NCI-H226 (cell line): ENCODE measurements at regions not wholly inside any gene's neighbourhood (a gene's known extent, or its start where the extent isn't known, plus 50 kb on each side); places are given as distances from the start of the nearest gene placed in this dataset.
A peak's percentile ranks its signal among the peaks of the same experiment; 100 is the strongest.
"Not testable (repeated sequence)": the region's sequence is repeated elsewhere in the genome, so short reads cannot be mapped to it uniquely, and the experiment has no call there.

Experiments
- DNase-seq: peaks from one replicate; pipeline ENCODE4 v3.0.0-alpha.2; 2015

GRCh38 chr18:11511434-11512095, 97.8 kb upstream of the SLC35G4 start:
- DNase-seq: no peak

- DNase-seq: peak; percentile 45
Measured at GRCh38 chr18:11506856-11507255, 102.5 kb upstream of the SLC35G4 start.

GRCh38 chr18:11505993-11506392, 103.4 kb upstream of the SLC35G4 start:
- DNase-seq: no peak

- DNase-seq: no peak
Measured at GRCh38 chr18:11504962-11505361, 104.4 kb upstream of the SLC35G4 start.

GRCh38 chr18:11502368-11502767, 107.0 kb upstream of the SLC35G4 start:
- DNase-seq: no peak

GRCh38 chr18:11501352-11501751, 108.0 kb upstream of the SLC35G4 start:
- no peak for DNase-seq

GRCh38 chr18:11500153-11501122, 109.0 kb upstream of the SLC35G4 start:
- peak; percentile 98 for DNase-seq

GRCh38 chr18:11498821-11499220, 110.6 kb upstream of the SLC35G4 start:
- DNase-seq: no peak

GRCh38 chr18:11497585-11497984, 111.8 kb upstream of the SLC35G4 start:
- DNase-seq: peak; percentile 48

GRCh38 chr18:11496526-11497172, 112.7 kb upstream of the SLC35G4 start:
- no peak for DNase-seq

- no peak for DNase-seq
Measured at GRCh38 chr18:11495441-11495840, 114.0 kb upstream of the SLC35G4 start.

GRCh38 chr18:11494107-11494506, 115.3 kb upstream of the SLC35G4 start:
- peak; percentile 42 for DNase-seq

GRCh38 chr18:11489266-11489899, 120.0 kb upstream of the SLC35G4 start:
- no peak for DNase-seq

GRCh38 chr18:11488175-11488574, 121.2 kb upstream of the SLC35G4 start:
- DNase-seq: peak; percentile 77

- DNase-seq: no peak
Measured at GRCh38 chr18:11487390-11487789, 122.0 kb upstream of the SLC35G4 start.

- peak; percentile 59 for DNase-seq
Measured at GRCh38 chr18:11482271-11482670, 127.1 kb upstream of the SLC35G4 start.

GRCh38 chr18:11480692-11481091, 128.7 kb upstream of the SLC35G4 start:
- DNase-seq: no peak

- not testable (repeated sequence) for DNase-seq
Measured at GRCh38 chr18:11479031-11479430, 130.4 kb upstream of the SLC35G4 start.

- DNase-seq: no peak
Measured at GRCh38 chr18:11470941-11471340, 138.5 kb upstream of the SLC35G4 start.

GRCh38 chr18:11468617-11469016, 140.8 kb upstream of the SLC35G4 start:
- no peak for DNase-seq

GRCh38 chr18:11468120-11468519, 141.3 kb upstream of the SLC35G4 start:
- DNase-seq: no peak

- DNase-seq: no peak
Measured at GRCh38 chr18:11467611-11468010, 141.8 kb upstream of the SLC35G4 start.

GRCh38 chr18:11464129-11464528, 145.3 kb upstream of the SLC35G4 start:
- DNase-seq: no peak
